ENCODE measurements at regions not wholly inside any gene's neighbourhood (a gene's known extent, or its start where the extent isn't known, plus 50 kb on each side); places are given as distances from the start of the nearest gene placed in this dataset.

GRCh38 chr2:150091846-150092245 is 395.6 kb downstream of the RND3 start:
- no TSS peak for BruUV-seq (replicated peaks)
- Histone ChIP-seq H3K36me3 (ENCODE audit: control insufficient read depth in 2 of 2, extremely low read depth in 1 of 2, insufficient read depth in 2 of 2, low read length in 2 of 2) (no peaks in the 10 kb centered on the region), H3K9ac (replicated peaks; ENCODE audit: extremely low read depth, insufficient read depth, low read length) (no peak overlapping the region), H2AFZ (ENCODE audit: low read depth, low read length) (no peak overlapping the region), H3K27me3 (ENCODE audit: control insufficient read depth in 2 of 2, insufficient read depth in 2 of 2, low read length in 2 of 2) (no peaks in the 10 kb centered on the region), H3K79me2 (ENCODE audit: control insufficient read depth, insufficient read depth, low read length) (no peaks in the 10 kb centered on the region), H3K9me1 (replicated peaks; ENCODE audit: control insufficient read depth, extremely low read depth, insufficient read depth, low read length) (no peaks in the 10 kb centered on the region), H3K4me1 (ENCODE audit: control insufficient read depth, extremely low read depth, insufficient read depth, low read length) (peaks cover 7% of the 10 kb centered on the region), H3K4me2 (ENCODE audit: insufficient read depth, low read length) (no peak overlapping the region), H3K9me3 (replicated peaks; ENCODE audit: control insufficient read depth, insufficient read depth, low read length) (no peaks in the 10 kb centered on the region), H3K4me3 (replicated peaks in 1 of 3; ENCODE audit: insufficient read depth in 1 of 3, low read depth in 1 of 3, low read length in 3 of 3) (no peak overlapping the region), H3K27ac (ENCODE audit: insufficient read depth, low read depth, low read length) (no peak overlapping the region), H4K20me1 (replicated peaks; ENCODE audit: control insufficient read depth, extremely low read depth, insufficient read depth, low read length) (no peaks in the 10 kb centered on the region)
- intact Hi-C loops (cut with micrococcal nuclease) (no loop called here), dilution Hi-C loops (cut with MboI; ENCODE audit: extremely low pct_ligation_motif_present, low sequenced_read_pairs) (no loop called here)
- no peak for TF ChIP-seq EZH2 (IDR thresholded peaks at IDR 0.05; ENCODE audit: borderline replicate concordance, low read depth, low read length, severe bottlenecking)
- no peak for TF ChIP-seq FOS (IDR thresholded peaks at IDR 0.05; ENCODE audit: borderline replicate concordance, insufficient read depth, low read length)
- no peak for TF ChIP-seq POLR2AphosphoS5 (IDR thresholded peaks at IDR 0.05; ENCODE audit: insufficient read depth, low read depth, low read length)
- TF ChIP-seq JUN (IDR thresholded peaks at IDR 0.05; ENCODE audit: borderline replicate concordance, insufficient read depth, insufficient read length, low read depth), result no peak
- no peak for TF ChIP-seq MYC (IDR thresholded peaks at IDR 0.05; ENCODE audit: low read depth, low read length)
- TF ChIP-seq POLR2A (IDR thresholded peaks at IDR 0.05; ENCODE audit: low read depth, low read length), result no peak
- no peak for TF ChIP-seq GATA2 (IDR thresholded peaks at IDR 0.05; ENCODE audit: insufficient read depth, insufficient read length, low read depth, low read length)
- TF ChIP-seq, protein P1, sequence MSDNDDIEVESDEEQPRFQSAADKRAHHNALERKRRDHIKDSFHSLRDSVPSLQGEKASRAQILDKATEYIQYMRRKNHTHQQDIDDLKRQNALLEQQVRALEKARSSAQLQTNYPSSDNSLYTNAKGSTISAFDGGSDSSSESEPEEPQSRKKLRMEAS (IDR thresholded peaks at IDR 0.05; ENCODE audit: insufficient read depth, insufficient read length), result no peak
- TF ChIP-seq CTCF (IDR thresholded peaks at IDR 0.05; ENCODE audit: extremely low read depth in 1 of 2, insufficient read depth in 1 of 2, low read depth in 1 of 2, low read length in 2 of 2), result no peak
- no peak for FAIRE-seq
- CTCF ChIA-PET, result interaction anchor here (1.9 kb wide), 1 partner anchor 36 kb away, joined by 5 read pairs; no protein-coding TSS in a partner anchor
- no peak for DNase-seq (ENCODE audit: low read depth, low spot score)
- POLR2A ChIA-PET, result no interaction called here
